ENCODE measurements at regions not wholly inside any gene's neighbourhood (a gene's known extent, or its start where the extent isn't known, plus 50 kb on each side); places are given as distances from the start of the nearest gene placed in this dataset.

- Histone ChIP-seq H2AFZ (ENCODE audit: low read depth) (no peak overlapping the region), H3K27ac (no peak overlapping the region), H4K20me1 (ENCODE audit: insufficient read depth) (no peaks in the 10 kb centered on the region), H3K79me2 (ENCODE audit: insufficient read depth, low read depth) (no peaks in the 10 kb centered on the region), H3K4me2 (no peak overlapping the region), H3K4me3 (IDR thresholded peaks at IDR 0.05; ENCODE audit: insufficient read depth, low read depth, low read length) (no peak overlapping the region), H3K4me1 (ENCODE audit: low read depth, poor library complexity, severe bottlenecking) (no peaks in the 10 kb centered on the region), H3K27me3 (ENCODE audit: insufficient read depth, low read depth) (no peaks in the 10 kb centered on the region), H3K9ac (no peak overlapping the region), H3K36me3 (ENCODE audit: insufficient read depth) (no peaks in the 10 kb centered on the region)
- TF ChIP-seq CTCF (conservative IDR thresholded peaks at IDR 0.05; ENCODE audit: low read depth, low read length): no peak
Measured at GRCh38 chrX:4909348-4909747, 1195.9 kb upstream of the PRKX start.

DNA sequence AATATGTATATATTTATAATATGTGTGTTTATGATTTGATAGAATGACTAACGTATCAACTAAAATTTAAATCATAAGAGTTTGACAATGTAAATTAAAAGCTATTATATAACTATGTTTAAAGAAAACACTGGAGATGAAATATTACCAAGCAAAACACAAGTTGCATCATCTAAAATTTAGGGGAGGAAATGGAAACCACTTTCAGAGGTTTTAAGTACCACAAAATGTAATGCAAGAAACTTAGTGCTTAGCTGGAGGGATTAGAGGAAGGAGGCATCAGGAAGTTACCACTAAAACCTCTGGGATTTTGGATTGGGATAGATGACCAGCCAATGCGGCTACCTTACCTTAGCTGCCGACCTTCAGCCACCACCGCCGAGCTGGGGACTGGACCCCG lies 1192.1 kb upstream of the PRKX start:
- no peaks in the 10 kb centered on the region for H4K20me1 ChIP-seq (ENCODE audit: insufficient read depth)
- H3K36me3 ChIP-seq (ENCODE audit: insufficient read depth): no peaks in the 10 kb centered on the region
- no peaks in the 10 kb centered on the region for H3K4me1 ChIP-seq (ENCODE audit: low read depth, poor library complexity, severe bottlenecking)
- H3K27me3 ChIP-seq (ENCODE audit: insufficient read depth, low read depth): no peaks in the 10 kb centered on the region
- no peak overlapping the region for H3K9ac ChIP-seq
- no peak overlapping the region for H3K4me3 ChIP-seq (IDR thresholded peaks at IDR 0.05; ENCODE audit: insufficient read depth, low read depth, low read length)
- H3K27ac ChIP-seq: no peak overlapping the region
- no peak for TF ChIP-seq CTCF (conservative IDR thresholded peaks at IDR 0.05; ENCODE audit: low read depth, low read length)
- no peak overlapping the region for H3K4me2 ChIP-seq
- H2AFZ ChIP-seq (ENCODE audit: low read depth): no peak overlapping the region
- H3K79me2 ChIP-seq (ENCODE audit: insufficient read depth, low read depth): no peaks in the 10 kb centered on the region

- Histone ChIP-seq H3K79me2 (ENCODE audit: insufficient read depth, low read depth) (no peaks in the 10 kb centered on the region), H3K9ac (no peak overlapping the region), H3K4me3 (IDR thresholded peaks at IDR 0.05; ENCODE audit: insufficient read depth, low read depth, low read length) (no peak overlapping the region), H2AFZ (ENCODE audit: low read depth) (no peak overlapping the region), H3K4me2 (no peak overlapping the region), H3K4me1 (ENCODE audit: low read depth, poor library complexity, severe bottlenecking) (no peaks in the 10 kb centered on the region), H3K36me3 (ENCODE audit: insufficient read depth) (no peaks in the 10 kb centered on the region), H4K20me1 (ENCODE audit: insufficient read depth) (no peaks in the 10 kb centered on the region), H3K27me3 (ENCODE audit: insufficient read depth, low read depth) (no peaks in the 10 kb centered on the region), H3K27ac (no peak overlapping the region)
- no peak for TF ChIP-seq CTCF (conservative IDR thresholded peaks at IDR 0.05; ENCODE audit: low read depth, low read length)
Measured at GRCh38 chrX:4881277-4881676, 1167.8 kb upstream of the PRKX start.

- Histone ChIP-seq H3K36me3 (ENCODE audit: insufficient read depth) (no peaks in the 10 kb centered on the region), H3K9ac (no peak overlapping the region), H3K4me3 (IDR thresholded peaks at IDR 0.05; ENCODE audit: insufficient read depth, low read depth, low read length) (no peak overlapping the region), H3K27ac (no peak overlapping the region), H3K4me2 (no peak overlapping the region), H3K4me1 (ENCODE audit: low read depth, poor library complexity, severe bottlenecking) (no peaks in the 10 kb centered on the region), H3K79me2 (ENCODE audit: insufficient read depth, low read depth) (no peaks in the 10 kb centered on the region), H2AFZ (ENCODE audit: low read depth) (no peak overlapping the region), H4K20me1 (ENCODE audit: insufficient read depth) (no peaks in the 10 kb centered on the region), H3K27me3 (ENCODE audit: insufficient read depth, low read depth) (no peaks in the 10 kb centered on the region)
- TF ChIP-seq CTCF (conservative IDR thresholded peaks at IDR 0.05; ENCODE audit: low read depth, low read length): no peak
Measured at GRCh38 chrX:4878640-4879039, 1165.2 kb upstream of the PRKX start.

DNA sequence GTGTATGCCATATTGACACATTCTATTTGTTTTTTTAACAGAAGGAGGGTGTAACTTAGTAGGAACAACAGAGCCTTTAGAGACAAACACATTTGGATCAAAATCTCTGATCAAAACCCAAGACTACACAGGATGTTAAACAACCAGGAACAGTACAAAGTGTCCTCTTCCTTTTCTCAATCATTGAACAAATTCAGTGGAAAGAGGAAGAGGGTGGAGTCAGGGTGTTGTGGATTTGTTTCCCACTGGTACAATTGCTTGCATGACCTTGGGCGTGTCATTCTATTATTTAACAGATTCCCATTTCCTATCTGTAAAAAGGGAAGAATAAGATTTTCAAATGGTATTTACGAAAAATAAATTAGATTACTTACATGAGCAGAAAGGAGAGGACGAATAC lies 1162.8 kb upstream of the PRKX start:
- no peaks in the 10 kb centered on the region for H4K20me1 ChIP-seq (ENCODE audit: insufficient read depth)

More for the DNA sequence above, 1162.8 kb upstream of the PRKX start:
- H3K27ac ChIP-seq: no peak overlapping the region
- TF ChIP-seq CTCF (conservative IDR thresholded peaks at IDR 0.05; ENCODE audit: low read depth, low read length): no peak
- no peaks in the 10 kb centered on the region for H3K27me3 ChIP-seq (ENCODE audit: insufficient read depth, low read depth)
- H3K4me3 ChIP-seq (IDR thresholded peaks at IDR 0.05; ENCODE audit: insufficient read depth, low read depth, low read length): no peak overlapping the region
- H3K9ac ChIP-seq: no peak overlapping the region
- no peak overlapping the region for H2AFZ ChIP-seq (ENCODE audit: low read depth)
- no peaks in the 10 kb centered on the region for H3K79me2 ChIP-seq (ENCODE audit: insufficient read depth, low read depth)
- no peaks in the 10 kb centered on the region for H3K36me3 ChIP-seq (ENCODE audit: insufficient read depth)
- H3K4me2 ChIP-seq: no peak overlapping the region
- H3K4me1 ChIP-seq (ENCODE audit: low read depth, poor library complexity, severe bottlenecking): no peaks in the 10 kb centered on the region
